GM23338 (cell line): ENCODE measurements at regions not wholly inside any gene's neighbourhood (a gene's known extent, or its start where the extent isn't known, plus 50 kb on each side); places are given as distances from the start of the nearest gene placed in this dataset.

Source experiments
- ATAC-seq: fragments of 200-7000 bp; cut with Tn5 transposase; 3 replicates; pipeline ENCODE4 v1.9.1; 2020
- DNase-seq: peaks from one replicate; pipeline ENCODE4 v3.0.0-alpha.2; 2015; ENCODE audit warnings: low spot score
- H2AFZ ChIP-seq: fragments of 200-600 bp; sonication (generic); 2 replicates; pipeline ENCODE4 v1.8.0; 2016; ENCODE audit warnings: antibody characterized with exemption, mild to moderate bottlenecking, moderate library complexity
- H3F3A ChIP-seq: fragments of 200-600 bp; sonication (generic); replicated peaks from 2 replicates; pipeline ENCODE4 v1.8.0; 2017; ENCODE audit warnings: antibody characterized with exemption, mixed run types, low read depth
- H3K27ac ChIP-seq: fragments of 200-600 bp; sonication (generic); 2 replicates; pipeline ENCODE4 v1.6.1; 2016; ENCODE audit warnings: low read depth
- H3K27me3 ChIP-seq: fragments of 200-600 bp; sonication (generic); 2 replicates; pipeline ENCODE4 v1.8.0; 2016; ENCODE audit warnings: mild to moderate bottlenecking, mixed run types, moderate library complexity; ENCODE audit not compliant: insufficient read depth
- H3K36me3 ChIP-seq: fragments of 200-600 bp; sonication (generic); 2 replicates; pipeline ENCODE4 v1.8.0; 2016; ENCODE audit warnings: mild to moderate bottlenecking; ENCODE audit not compliant: insufficient read depth
- H3K4me1 ChIP-seq: fragments of 200-600 bp; sonication (generic); 2 replicates; pipeline ENCODE4 v1.8.0; 2016; ENCODE audit warnings: mild to moderate bottlenecking, moderate library complexity; ENCODE audit not compliant: insufficient read depth
- H3K4me2 ChIP-seq: fragments of 200-600 bp; sonication (generic); 2 replicates; pipeline ENCODE4 v1.7.1; 2017; ENCODE audit warnings: mixed run types
- H3K4me3 ChIP-seq: fragments of 200-600 bp; sonication (generic); 2 replicates; pipeline ENCODE4 v1.6.1; 2016; ENCODE audit warnings: mixed run types
- H3K79me2 ChIP-seq: fragments of 200-600 bp; sonication (generic); replicated peaks from 2 replicates; pipeline ENCODE4 v1.8.0; 2017; ENCODE audit warnings: mild to moderate bottlenecking; ENCODE audit not compliant: insufficient read depth
- H3K9me2 ChIP-seq: fragments of 200-600 bp; sonication (generic); 2 replicates; pipeline ENCODE4 v1.8.0; 2017; ENCODE audit not compliant: insufficient read depth
- H4K20me1 ChIP-seq: fragments of 200-600 bp; sonication (generic); replicated peaks from 2 replicates; pipeline ENCODE4 v1.8.0; 2017; ENCODE audit warnings: mild to moderate bottlenecking; ENCODE audit not compliant: insufficient read depth
- H3K27ac Mint-ChIP-seq: 2 replicates; pipeline ENCODE4 v1.8.0; 2020; ENCODE audit warnings: inconsistent platforms, mild to moderate bottlenecking, moderate library complexity, mixed read lengths
- H3K27me3 Mint-ChIP-seq: 3 replicates; pipeline ENCODE4 v1.8.0; 2022; ENCODE audit warnings: low read depth, mild to moderate bottlenecking, moderate library complexity, mixed read lengths, inconsistent platforms; ENCODE audit not compliant: insufficient read depth, poor library complexity
- H3K36me3 Mint-ChIP-seq: 3 replicates; pipeline ENCODE4 v1.8.0; 2021; ENCODE audit warnings: low read depth, mild to moderate bottlenecking, inconsistent platforms, moderate library complexity, mixed read lengths
- H3K4me1 Mint-ChIP-seq: 3 replicates; pipeline ENCODE4 v1.8.0; 2020; ENCODE audit warnings: mild to moderate bottlenecking, inconsistent platforms, mixed read lengths
- H3K4me3 Mint-ChIP-seq: 3 replicates; pipeline ENCODE4 v1.8.0; 2021; ENCODE audit warnings: moderate library complexity, mild to moderate bottlenecking, inconsistent platforms, mixed read lengths
- H3K9me3 Mint-ChIP-seq: 3 replicates; pipeline ENCODE4 v1.8.0; 2020; ENCODE audit warnings: moderate library complexity, mild to moderate bottlenecking, inconsistent platforms, mixed read lengths
- EZH2 ChIP-seq: fragments of 200-600 bp; sonication (generic); IDR thresholded peaks from one replicate; pipeline ENCODE4 v1.8.0; 2017; ENCODE audit warnings: antibody characterized with exemption, mild to moderate bottlenecking, low read depth; ENCODE audit not compliant: unreplicated experiment
- NANOG ChIP-seq: IDR thresholded peaks from 2 replicates; pipeline ENCODE4 v1.6.1; 2016; ENCODE audit warnings: antibody characterized with exemption, borderline replicate concordance
- POLR2AphosphoS5 ChIP-seq: IDR thresholded peaks from 2 replicates; pipeline ENCODE4 v1.6.1; 2016; ENCODE audit warnings: antibody characterized with exemption, low read depth
- STAT1 ChIP-seq: IDR thresholded peaks from one replicate; pipeline ENCODE4 v1.6.1; 2016; ENCODE audit warnings: antibody characterized with exemption; ENCODE audit not compliant: unreplicated experiment
- ZNF114 ChIP-seq: fragments of 250-450 bp; sonication (Bioruptor Pico); IDR thresholded peaks from 2 replicates; pipeline ENCODE4 v1.5.0; 2020; ENCODE audit warnings: mild to moderate bottlenecking, moderate library complexity
- TF ChIP-seq, protein P1 (sequence below): IDR thresholded peaks from 2 replicates; pipeline ENCODE4 v1.6.1; 2016; ENCODE audit warnings: antibody characterized with exemption
- TF ChIP-seq, protein P2 (sequence below): fragments of 250-450 bp; sonication (Bioruptor Pico); IDR thresholded peaks from 2 replicates; pipeline ENCODE4 v1.5.0; 2020; ENCODE audit warnings: mild to moderate bottlenecking, moderate library complexity
- TF ChIP-seq, protein P3 (sequence below): IDR thresholded peaks from one replicate; pipeline ENCODE4 v1.6.1; 2018; ENCODE audit warnings: antibody characterized with exemption; ENCODE audit not compliant: unreplicated experiment

DNA sequence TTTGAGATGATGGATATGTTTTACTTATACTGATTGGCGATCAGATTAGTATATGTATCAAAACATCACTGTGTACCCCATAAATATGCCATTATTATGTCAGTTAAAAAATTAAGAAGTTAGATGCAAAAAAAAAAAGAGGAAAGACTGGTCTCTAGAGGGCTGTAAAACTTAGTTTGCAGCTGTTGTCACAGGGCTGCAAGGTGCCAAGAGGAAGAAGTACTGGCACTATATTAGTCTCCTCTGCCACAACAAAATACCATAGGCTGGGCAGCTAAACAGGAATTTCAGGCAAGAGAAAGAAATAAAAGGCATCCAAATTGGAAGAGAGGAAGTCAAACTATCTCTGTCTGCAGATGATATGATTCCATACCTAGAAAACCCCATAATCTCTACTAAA lies 177.8 kb upstream of the PLPP4 start:
- H3K4me3 ChIP-seq, result no peak overlapping the region
- DNase-seq (no peak), ATAC-seq (no peak)
- no peaks in the 10 kb centered on the region for H3F3A ChIP-seq
- no peak overlapping the region for H3K4me3 Mint-ChIP-seq
- H3K36me3 Mint-ChIP-seq, result no peaks in the 10 kb centered on the region
- H3K9me2 ChIP-seq, result peaks cover 10% of the 10 kb centered on the region
- H4K20me1 ChIP-seq, result no peaks in the 10 kb centered on the region
- H3K4me1 ChIP-seq, result peaks cover 18% of the 10 kb centered on the region
- H3K27me3 ChIP-seq, result no peaks in the 10 kb centered on the region; the same call in 1 of the 2 replicates
- peaks cover 11% of the 10 kb centered on the region for H3K27me3 Mint-ChIP-seq
- H3K27ac Mint-ChIP-seq, result no peak overlapping the region
- no peaks in the 10 kb centered on the region for H3K79me2 ChIP-seq
- H3K4me2 ChIP-seq, result 0 out of 2 replicates have a peak overlapping the region, but pooled peaks have one; percentile 7
- H2AFZ ChIP-seq, result no peak overlapping the region
- TF ChIP-seq STAT1, result no peak
- TF ChIP-seq EZH2, result no peak
- TF ChIP-seq ZNF114, result no peak
- TF ChIP-seq, protein P1, sequence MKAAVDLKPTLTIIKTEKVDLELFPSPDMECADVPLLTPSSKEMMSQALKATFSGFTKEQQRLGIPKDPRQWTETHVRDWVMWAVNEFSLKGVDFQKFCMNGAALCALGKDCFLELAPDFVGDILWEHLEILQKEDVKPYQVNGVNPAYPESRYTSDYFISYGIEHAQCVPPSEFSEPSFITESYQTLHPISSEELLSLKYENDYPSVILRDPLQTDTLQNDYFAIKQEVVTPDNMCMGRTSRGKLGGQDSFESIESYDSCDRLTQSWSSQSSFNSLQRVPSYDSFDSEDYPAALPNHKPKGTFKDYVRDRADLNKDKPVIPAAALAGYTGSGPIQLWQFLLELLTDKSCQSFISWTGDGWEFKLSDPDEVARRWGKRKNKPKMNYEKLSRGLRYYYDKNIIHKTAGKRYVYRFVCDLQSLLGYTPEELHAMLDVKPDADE, result no peak
- TF ChIP-seq, protein P2, sequence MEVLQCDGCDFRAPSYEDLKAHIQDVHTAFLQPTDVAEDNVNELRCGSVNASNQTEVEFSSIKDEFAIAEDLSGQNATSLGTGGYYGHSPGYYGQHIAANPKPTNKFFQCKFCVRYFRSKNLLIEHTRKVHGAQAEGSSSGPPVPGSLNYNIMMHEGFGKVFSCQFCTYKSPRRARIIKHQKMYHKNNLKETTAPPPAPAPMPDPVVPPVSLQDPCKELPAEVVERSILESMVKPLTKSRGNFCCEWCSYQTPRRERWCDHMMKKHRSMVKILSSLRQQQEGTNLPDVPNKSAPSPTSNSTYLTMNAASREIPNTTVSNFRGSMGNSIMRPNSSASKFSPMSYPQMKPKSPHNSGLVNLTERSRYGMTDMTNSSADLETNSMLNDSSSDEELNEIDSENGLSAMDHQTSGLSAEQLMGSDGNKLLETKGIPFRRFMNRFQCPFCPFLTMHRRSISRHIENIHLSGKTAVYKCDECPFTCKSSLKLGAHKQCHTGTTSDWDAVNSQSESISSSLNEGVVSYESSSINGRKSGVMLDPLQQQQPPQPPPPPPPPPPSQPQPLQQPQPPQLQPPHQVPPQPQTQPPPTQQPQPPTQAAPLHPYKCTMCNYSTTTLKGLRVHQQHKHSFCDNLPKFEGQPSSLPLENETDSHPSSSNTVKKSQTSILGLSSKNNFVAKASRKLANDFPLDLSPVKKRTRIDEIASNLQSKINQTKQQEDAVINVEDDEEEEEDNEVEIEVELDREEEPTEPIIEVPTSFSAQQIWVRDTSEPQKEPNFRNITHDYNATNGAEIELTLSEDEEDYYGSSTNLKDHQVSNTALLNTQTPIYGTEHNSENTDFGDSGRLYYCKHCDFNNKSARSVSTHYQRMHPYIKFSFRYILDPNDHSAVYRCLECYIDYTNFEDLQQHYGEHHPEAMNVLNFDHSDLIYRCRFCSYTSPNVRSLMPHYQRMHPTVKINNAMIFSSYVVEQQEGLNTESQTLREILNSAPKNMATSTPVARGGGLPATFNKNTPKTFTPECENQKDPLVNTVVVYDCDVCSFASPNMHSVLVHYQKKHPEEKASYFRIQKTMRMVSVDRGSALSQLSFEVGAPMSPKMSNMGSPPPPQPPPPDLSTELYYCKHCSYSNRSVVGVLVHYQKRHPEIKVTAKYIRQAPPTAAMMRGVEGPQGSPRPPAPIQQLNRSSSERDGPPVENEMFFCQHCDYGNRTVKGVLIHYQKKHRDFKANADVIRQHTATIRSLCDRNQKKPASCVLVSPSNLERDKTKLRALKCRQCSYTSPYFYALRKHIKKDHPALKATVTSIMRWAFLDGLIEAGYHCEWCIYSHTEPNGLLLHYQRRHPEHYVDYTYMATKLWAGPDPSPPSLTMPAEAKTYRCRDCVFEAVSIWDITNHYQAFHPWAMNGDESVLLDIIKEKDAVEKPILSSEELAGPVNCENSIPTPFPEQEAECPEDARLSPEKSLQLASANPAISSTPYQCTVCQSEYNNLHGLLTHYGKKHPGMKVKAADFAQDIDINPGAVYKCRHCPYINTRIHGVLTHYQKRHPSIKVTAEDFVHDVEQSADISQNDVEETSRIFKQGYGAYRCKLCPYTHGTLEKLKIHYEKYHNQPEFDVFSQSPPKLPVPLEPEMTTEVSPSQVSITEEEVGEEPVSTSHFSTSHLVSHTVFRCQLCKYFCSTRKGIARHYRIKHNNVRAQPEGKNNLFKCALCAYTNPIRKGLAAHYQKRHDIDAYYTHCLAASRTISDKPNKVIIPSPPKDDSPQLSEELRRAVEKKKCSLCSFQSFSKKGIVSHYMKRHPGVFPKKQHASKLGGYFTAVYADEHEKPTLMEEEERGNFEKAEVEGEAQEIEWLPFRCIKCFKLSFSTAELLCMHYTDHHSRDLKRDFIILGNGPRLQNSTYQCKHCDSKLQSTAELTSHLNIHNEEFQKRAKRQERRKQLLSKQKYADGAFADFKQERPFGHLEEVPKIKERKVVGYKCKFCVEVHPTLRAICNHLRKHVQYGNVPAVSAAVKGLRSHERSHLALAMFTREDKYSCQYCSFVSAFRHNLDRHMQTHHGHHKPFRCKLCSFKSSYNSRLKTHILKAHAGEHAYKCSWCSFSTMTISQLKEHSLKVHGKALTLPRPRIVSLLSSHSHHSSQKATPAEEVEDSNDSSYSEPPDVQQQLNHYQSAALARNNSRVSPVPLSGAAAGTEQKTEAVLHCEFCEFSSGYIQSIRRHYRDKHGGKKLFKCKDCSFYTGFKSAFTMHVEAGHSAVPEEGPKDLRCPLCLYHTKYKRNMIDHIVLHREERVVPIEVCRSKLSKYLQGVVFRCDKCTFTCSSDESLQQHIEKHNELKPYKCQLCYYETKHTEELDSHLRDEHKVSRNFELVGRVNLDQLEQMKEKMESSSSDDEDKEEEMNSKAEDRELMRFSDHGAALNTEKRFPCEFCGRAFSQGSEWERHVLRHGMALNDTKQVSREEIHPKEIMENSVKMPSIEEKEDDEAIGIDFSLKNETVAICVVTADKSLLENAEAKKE (CRISPR knock-in tag), result no peak
- TF ChIP-seq NANOG, result no peak
- TF ChIP-seq, protein P3, sequence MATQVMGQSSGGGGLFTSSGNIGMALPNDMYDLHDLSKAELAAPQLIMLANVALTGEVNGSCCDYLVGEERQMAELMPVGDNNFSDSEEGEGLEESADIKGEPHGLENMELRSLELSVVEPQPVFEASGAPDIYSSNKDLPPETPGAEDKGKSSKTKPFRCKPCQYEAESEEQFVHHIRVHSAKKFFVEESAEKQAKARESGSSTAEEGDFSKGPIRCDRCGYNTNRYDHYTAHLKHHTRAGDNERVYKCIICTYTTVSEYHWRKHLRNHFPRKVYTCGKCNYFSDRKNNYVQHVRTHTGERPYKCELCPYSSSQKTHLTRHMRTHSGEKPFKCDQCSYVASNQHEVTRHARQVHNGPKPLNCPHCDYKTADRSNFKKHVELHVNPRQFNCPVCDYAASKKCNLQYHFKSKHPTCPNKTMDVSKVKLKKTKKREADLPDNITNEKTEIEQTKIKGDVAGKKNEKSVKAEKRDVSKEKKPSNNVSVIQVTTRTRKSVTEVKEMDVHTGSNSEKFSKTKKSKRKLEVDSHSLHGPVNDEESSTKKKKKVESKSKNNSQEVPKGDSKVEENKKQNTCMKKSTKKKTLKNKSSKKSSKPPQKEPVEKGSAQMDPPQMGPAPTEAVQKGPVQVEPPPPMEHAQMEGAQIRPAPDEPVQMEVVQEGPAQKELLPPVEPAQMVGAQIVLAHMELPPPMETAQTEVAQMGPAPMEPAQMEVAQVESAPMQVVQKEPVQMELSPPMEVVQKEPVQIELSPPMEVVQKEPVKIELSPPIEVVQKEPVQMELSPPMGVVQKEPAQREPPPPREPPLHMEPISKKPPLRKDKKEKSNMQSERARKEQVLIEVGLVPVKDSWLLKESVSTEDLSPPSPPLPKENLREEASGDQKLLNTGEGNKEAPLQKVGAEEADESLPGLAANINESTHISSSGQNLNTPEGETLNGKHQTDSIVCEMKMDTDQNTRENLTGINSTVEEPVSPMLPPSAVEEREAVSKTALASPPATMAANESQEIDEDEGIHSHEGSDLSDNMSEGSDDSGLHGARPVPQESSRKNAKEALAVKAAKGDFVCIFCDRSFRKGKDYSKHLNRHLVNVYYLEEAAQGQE, result no peak
- no peak for TF ChIP-seq POLR2AphosphoS5
- peaks cover 28% of the 10 kb centered on the region; the same call in 2 of the 3 replicates for H3K4me1 Mint-ChIP-seq
- H3K9me3 Mint-ChIP-seq, result no peaks in the 10 kb centered on the region
- H3K36me3 ChIP-seq, result no peaks in the 10 kb centered on the region
- no peak overlapping the region for H3K27ac ChIP-seq
